Right hindlimb (tissue), 1 donor: ENCODE measurements at regions not wholly inside any gene's neighbourhood (a gene's known extent, or its start where the extent isn't known, plus 50 kb on each side); places are given as distances from the start of the nearest gene placed in this dataset.

ENCODE experiments used
- DNase-seq: peaks from one replicate; pipeline ENCODE4 v3.0.0-alpha.2; 2018

- no peak for DNase-seq
These were observed 53.4 kb downstream of the RPLP1 start for GRCh38 chr15:69505956-69506556.

GRCh38 chr15:69508659-69509058, 56.0 kb downstream of the RPLP1 start:
- DNase-seq: no peak

GRCh38 chr15:69509131-69509530, 56.5 kb downstream of the RPLP1 start:
- no peak for DNase-seq

- DNase-seq: no peak
These were observed 57.9 kb downstream of the RPLP1 start for GRCh38 chr15:69510556-69510955.

- no peak for DNase-seq
These were observed 58.4 kb downstream of the RPLP1 start for GRCh38 chr15:69511015-69511414.

- no peak for DNase-seq
These were observed 59.2 kb downstream of the RPLP1 start for GRCh38 chr15:69511716-69512340.

- DNase-seq: no peak
These were observed 60.9 kb downstream of the RPLP1 start for GRCh38 chr15:69513450-69513960.

GRCh38 chr15:69513986-69514385, 61.4 kb downstream of the RPLP1 start:
- no peak for DNase-seq

- DNase-seq: no peak
These were observed 62.9 kb downstream of the RPLP1 start for GRCh38 chr15:69515508-69515907.

- no peak for DNase-seq
These were observed 63.3 kb downstream of the RPLP1 start for GRCh38 chr15:69515926-69516325.

- no peak for DNase-seq
These were observed 64.4 kb downstream of the RPLP1 start for GRCh38 chr15:69517052-69517451.

GRCh38 chr15:69518806-69519205, 66.2 kb downstream of the RPLP1 start:
- DNase-seq: no peak

GRCh38 chr15:69520067-69520466, 67.4 kb downstream of the RPLP1 start:
- no peak for DNase-seq

- DNase-seq: no peak
These were observed 69.7 kb downstream of the RPLP1 start for GRCh38 chr15:69522361-69522760.

GRCh38 chr15:69523010-69524001, 70.7 kb downstream of the RPLP1 start:
- DNase-seq: peak; percentile 88

- DNase-seq: no peak
These were observed 71.7 kb downstream of the RPLP1 start for GRCh38 chr15:69524296-69524695.

- DNase-seq: peak; percentile 66
These were observed 72.2 kb downstream of the RPLP1 start for GRCh38 chr15:69524814-69525213.

GRCh38 chr15:69525543-69525942, 72.9 kb downstream of the RPLP1 start:
- no peak for DNase-seq

- DNase-seq: peak; percentile 62
These were observed 73.8 kb downstream of the RPLP1 start for GRCh38 chr15:69526081-69527061.

GRCh38 chr15:69529141-69529540, 76.5 kb downstream of the RPLP1 start:
- DNase-seq: no peak

GRCh38 chr15:69529961-69530633, 77.5 kb downstream of the RPLP1 start:
- no peak for DNase-seq
